Ishikawa (cell line): ENCODE measurements at regions not wholly inside any gene's neighbourhood (a gene's known extent, or its start where the extent isn't known, plus 50 kb on each side); places are given as distances from the start of the nearest gene placed in this dataset.

Experiments used
- CEBPB ChIP-seq: IDR thresholded peaks from 2 replicates; pipeline ENCODE4 v1.6.1; 2012
- CREB1 ChIP-seq: IDR thresholded peaks from 2 replicates; pipeline ENCODE4 v1.6.1; 2012; ENCODE audit warnings: low read depth
- EGR1 ChIP-seq: IDR thresholded peaks from 2 replicates; pipeline ENCODE4 v1.6.1; 2012
- EP300 ChIP-seq: IDR thresholded peaks from 2 replicates; pipeline ENCODE4 v1.6.1; 2012; ENCODE audit warnings: borderline replicate concordance
- FOXM1 ChIP-seq: IDR thresholded peaks from 2 replicates; pipeline ENCODE4 v1.6.1; 2012; ENCODE audit warnings: low read depth, borderline replicate concordance
- MAX ChIP-seq: IDR thresholded peaks from 2 replicates; pipeline ENCODE4 v1.6.1; 2012
- NFIC ChIP-seq: IDR thresholded peaks from 2 replicates; pipeline ENCODE4 v1.6.1; 2012
- RAD21 ChIP-seq: IDR thresholded peaks from 2 replicates; pipeline ENCODE4 v1.6.1; 2012; ENCODE audit warnings: low read depth
- REST ChIP-seq: IDR thresholded peaks from 2 replicates; pipeline ENCODE4 v1.6.1; 2012; ENCODE audit warnings: low read depth, mild to moderate bottlenecking
- TAF1 ChIP-seq: IDR thresholded peaks from 2 replicates; pipeline ENCODE4 v1.6.1; 2012; ENCODE audit warnings: low read depth, mild to moderate bottlenecking
- TCF12 ChIP-seq: IDR thresholded peaks from 2 replicates; pipeline ENCODE4 v1.6.1; 2012; ENCODE audit warnings: low read depth
- TEAD4 ChIP-seq: IDR thresholded peaks from 2 replicates; pipeline ENCODE4 v1.6.1; 2012
- USF1 ChIP-seq: IDR thresholded peaks from 2 replicates; pipeline ENCODE4 v1.6.1; 2012
- YY1 ChIP-seq: IDR thresholded peaks from 2 replicates; pipeline ENCODE4 v1.6.1; 2012; ENCODE audit warnings: low read depth
- ZBTB7A ChIP-seq: IDR thresholded peaks from 2 replicates; pipeline ENCODE4 v1.6.1; 2012; ENCODE audit warnings: low read depth

GRCh38 chr3:159001711-159002110 lies 199.9 kb downstream of the MFSD1 start:
- no peak for TF ChIP-seq REST
- no peak for TF ChIP-seq EGR1
- TF ChIP-seq YY1 = no peak
- TF ChIP-seq ZBTB7A = no peak
- TF ChIP-seq TEAD4 = no peak
- no peak for TF ChIP-seq EP300
- no peak for TF ChIP-seq FOXM1
- TF ChIP-seq CREB1 = no peak
- TF ChIP-seq CEBPB = no peak
- no peak for TF ChIP-seq TAF1
- TF ChIP-seq USF1 = no peak
- no peak for TF ChIP-seq MAX
- no peak for TF ChIP-seq TCF12
- no peak for TF ChIP-seq RAD21
- no peak for TF ChIP-seq NFIC

- TF ChIP-seq CEBPB (no peak), REST (no peak), ZBTB7A (no peak), RAD21 (no peak), EGR1 (no peak), MAX (no peak), FOXM1 (no peak), NFIC (no peak), TAF1 (no peak), TEAD4 (no peak), EP300 (no peak), YY1 (no peak), USF1 (no peak), TCF12 (no peak), CREB1 (no peak)
These were observed 203.3 kb downstream of the MFSD1 start for GRCh38 chr3:159005137-159005536.

- TF ChIP-seq USF1 = no peak
- TF ChIP-seq YY1 = no peak
- TF ChIP-seq FOXM1 = no peak
- TF ChIP-seq ZBTB7A = no peak
- no peak for TF ChIP-seq CEBPB
- no peak for TF ChIP-seq TCF12
- TF ChIP-seq REST = no peak
- no peak for TF ChIP-seq TAF1
- no peak for TF ChIP-seq EGR1
- no peak for TF ChIP-seq CREB1
- no peak for TF ChIP-seq RAD21
- no peak for TF ChIP-seq NFIC
- no peak for TF ChIP-seq MAX
- no peak for TF ChIP-seq EP300
- TF ChIP-seq TEAD4 = no peak
These were observed 205.5 kb downstream of the MFSD1 start for GRCh38 chr3:159007331-159007730.

- TF ChIP-seq MAX (no peak), ZBTB7A (no peak)
These were observed 206.5 kb downstream of the MFSD1 start for GRCh38 chr3:159008401-159008800.
